Neural crest cell (in vitro differentiated cells): ENCODE measurements at regions not wholly inside any gene's neighbourhood (a gene's known extent, or its start where the extent isn't known, plus 50 kb on each side); places are given as distances from the start of the nearest gene placed in this dataset.

Experiments used
- DNase-seq: peaks from one replicate; pipeline ENCODE4 v3.0.0; 2021; ENCODE audit warnings: low read depth, mixed read lengths, low spot score
- H3K27ac Mint-ChIP-seq: one replicate; pipeline ENCODE4 v1.8.0; 2021; ENCODE audit warnings: mild to moderate bottlenecking, mixed read lengths; ENCODE audit not compliant: unreplicated experiment
- H3K27me3 Mint-ChIP-seq: 2 replicates; pipeline ENCODE4 v1.8.0; 2021; ENCODE audit warnings: low read depth, mild to moderate bottlenecking, mixed read lengths
- H3K36me3 Mint-ChIP-seq: 2 replicates; pipeline ENCODE4 v1.8.0; 2021; ENCODE audit warnings: low read depth, mild to moderate bottlenecking, mixed read lengths
- H3K4me1 Mint-ChIP-seq: 2 replicates; pipeline ENCODE4 v1.8.0; 2021; ENCODE audit warnings: mixed read lengths
- H3K4me3 Mint-ChIP-seq: one replicate; pipeline ENCODE4 v1.8.0; 2021; ENCODE audit warnings: mild to moderate bottlenecking, mixed read lengths
- H3K9me3 Mint-ChIP-seq: 2 replicates; pipeline ENCODE4 v1.8.0; 2021; ENCODE audit warnings: mixed read lengths
- TF ChIP-seq, protein P1 (sequence below): fragments of 200-600 bp; sonication (generic); conservative IDR thresholded peaks from 2 replicates; pipeline ENCODE4 v1.5.0; 2021; ENCODE audit warnings: antibody characterized with exemption, mild to moderate bottlenecking

GRCh38 chr13:103174966-103175365 lies 108.7 kb upstream of the SLC10A2 start:
- no peak for DNase-seq
- H3K9me3 Mint-ChIP-seq, result no peaks in the 10 kb centered on the region
- H3K4me1 Mint-ChIP-seq, result peaks cover 9% of the 10 kb centered on the region
- H3K27me3 Mint-ChIP-seq, result no peaks in the 10 kb centered on the region
- no peak overlapping the region for H3K27ac Mint-ChIP-seq
- H3K36me3 Mint-ChIP-seq, result no peaks in the 10 kb centered on the region
- TF ChIP-seq, protein P1, sequence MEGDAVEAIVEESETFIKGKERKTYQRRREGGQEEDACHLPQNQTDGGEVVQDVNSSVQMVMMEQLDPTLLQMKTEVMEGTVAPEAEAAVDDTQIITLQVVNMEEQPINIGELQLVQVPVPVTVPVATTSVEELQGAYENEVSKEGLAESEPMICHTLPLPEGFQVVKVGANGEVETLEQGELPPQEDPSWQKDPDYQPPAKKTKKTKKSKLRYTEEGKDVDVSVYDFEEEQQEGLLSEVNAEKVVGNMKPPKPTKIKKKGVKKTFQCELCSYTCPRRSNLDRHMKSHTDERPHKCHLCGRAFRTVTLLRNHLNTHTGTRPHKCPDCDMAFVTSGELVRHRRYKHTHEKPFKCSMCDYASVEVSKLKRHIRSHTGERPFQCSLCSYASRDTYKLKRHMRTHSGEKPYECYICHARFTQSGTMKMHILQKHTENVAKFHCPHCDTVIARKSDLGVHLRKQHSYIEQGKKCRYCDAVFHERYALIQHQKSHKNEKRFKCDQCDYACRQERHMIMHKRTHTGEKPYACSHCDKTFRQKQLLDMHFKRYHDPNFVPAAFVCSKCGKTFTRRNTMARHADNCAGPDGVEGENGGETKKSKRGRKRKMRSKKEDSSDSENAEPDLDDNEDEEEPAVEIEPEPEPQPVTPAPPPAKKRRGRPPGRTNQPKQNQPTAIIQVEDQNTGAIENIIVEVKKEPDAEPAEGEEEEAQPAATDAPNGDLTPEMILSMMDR, result no peak
- no peak overlapping the region for H3K4me3 Mint-ChIP-seq

DNA sequence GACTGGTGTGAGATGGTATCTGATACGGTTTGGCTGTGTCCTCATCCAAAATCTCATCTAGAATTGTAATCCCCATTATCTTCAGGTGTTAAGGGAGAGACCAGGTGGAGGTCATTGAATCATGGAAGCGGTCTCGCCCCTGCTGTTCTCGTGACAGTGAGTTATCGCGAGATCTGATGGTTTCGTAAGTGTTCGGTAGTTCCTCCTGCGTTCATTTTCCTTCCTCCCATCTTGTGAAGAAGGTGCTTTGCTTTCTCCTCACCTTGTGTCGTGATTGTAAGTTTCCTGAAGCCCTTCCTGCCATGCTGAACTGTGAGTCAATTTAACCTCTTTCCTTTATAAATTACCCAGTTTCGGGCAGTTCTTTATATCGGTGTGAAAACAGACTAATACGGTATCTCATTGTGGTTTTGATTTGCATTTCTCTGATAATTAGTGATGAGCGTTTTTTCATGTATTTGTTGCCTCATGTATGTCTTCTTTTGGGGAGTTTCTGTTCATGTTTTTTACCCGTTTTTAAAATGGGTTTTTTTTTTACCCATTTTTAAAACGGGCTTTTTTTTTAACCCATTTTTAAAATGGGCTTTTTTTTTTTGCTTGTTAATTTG lies 102.8 kb upstream of the SLC10A2 start:
- Mint-ChIP-seq H3K4me1 (no peaks in the 10 kb centered on the region), H3K36me3 (no peaks in the 10 kb centered on the region), H3K4me3 (no peak overlapping the region), H3K9me3 (no peaks in the 10 kb centered on the region), H3K27ac (no peak overlapping the region), H3K27me3 (no peaks in the 10 kb centered on the region)
- TF ChIP-seq, protein P1, result no peak
- no peak for DNase-seq

- DNase-seq, result no peak
- Mint-ChIP-seq H3K4me1 (no peaks in the 10 kb centered on the region), H3K27ac (no peak overlapping the region), H3K36me3 (no peaks in the 10 kb centered on the region), H3K4me3 (no peak overlapping the region), H3K9me3 (peaks cover 2% of the 10 kb centered on the region), H3K27me3 (no peaks in the 10 kb centered on the region)
- TF ChIP-seq, protein P1, result no peak
These were observed 98.0 kb upstream of the SLC10A2 start for GRCh38 chr13:103164251-103164650.

DNA sequence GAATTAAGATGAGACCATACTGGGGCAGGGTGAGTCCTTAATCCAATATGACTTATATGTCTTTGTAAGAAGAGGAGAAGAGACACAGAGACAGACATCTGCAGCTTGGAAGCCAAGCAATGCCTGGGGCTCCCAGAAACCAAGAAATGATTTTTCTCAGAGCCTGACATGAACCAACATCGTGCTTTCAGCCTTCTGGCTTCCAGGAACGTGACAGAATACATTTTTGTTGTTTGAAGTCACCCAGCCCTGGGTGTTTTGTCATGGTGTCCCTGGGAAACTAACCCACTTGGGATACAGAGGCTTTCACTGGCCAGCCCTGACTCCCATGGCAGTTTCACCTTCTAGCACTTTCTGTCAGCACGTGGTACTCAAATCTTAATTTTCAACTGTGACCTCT lies 95.3 kb upstream of the SLC10A2 start:
- H3K27me3 Mint-ChIP-seq, result no peaks in the 10 kb centered on the region
- H3K27ac Mint-ChIP-seq, result no peak overlapping the region

GRCh38 chr13:103157434-103158145 lies 91.4 kb upstream of the SLC10A2 start:
- Mint-ChIP-seq H3K9me3 (no peaks in the 10 kb centered on the region), H3K27me3 (no peaks in the 10 kb centered on the region), H3K4me1 (no peaks in the 10 kb centered on the region), H3K27ac (no peak overlapping the region), H3K36me3 (no peaks in the 10 kb centered on the region), H3K4me3 (no peak overlapping the region)
- TF ChIP-seq, protein P1, result no peak
- no peak for DNase-seq

More for the DNA sequence above, 95.3 kb upstream of the SLC10A2 start:
- H3K4me1 Mint-ChIP-seq, result no peaks in the 10 kb centered on the region
- no peak for DNase-seq
- peaks cover 2% of the 10 kb centered on the region for H3K9me3 Mint-ChIP-seq
- H3K36me3 Mint-ChIP-seq, result no peaks in the 10 kb centered on the region
- no peak overlapping the region for H3K4me3 Mint-ChIP-seq
- TF ChIP-seq, protein P1, result no peak
